Transverse colon (tissue), 3 donors: ENCODE measurements at regions not wholly inside any gene's neighbourhood (a gene's known extent, or its start where the extent isn't known, plus 50 kb on each side); places are given as distances from the start of the nearest gene placed in this dataset.
"Not testable (repeated sequence)": the region's sequence is repeated elsewhere in the genome, so short reads cannot be mapped to it uniquely, and the experiment has no call there.

Experiments used
- EP300 ChIP-seq: sonication (generic); formaldehyde crosslinking; IDR thresholded peaks from one replicate; pipeline ENCODE4 v1.6.1; 2017; ENCODE audit warnings: antibody characterized with exemption, low read depth
- TF ChIP-seq, protein P1 (sequence below), 5 experiments: fragments of 200-600 bp in 3 of 5; fragments of 450-650 bp in 2 of 5; sonication (generic) in 3 of 5; IDR thresholded peaks; 1 replicate in 2 of 5; 2 replicates in 3 of 5; pipeline ENCODE4 v1.5.1; 2016 to 2017; ENCODE audit warnings: antibody characterized with exemption in 5 of 5, inconsistent platforms in 3 of 5, mild to moderate bottlenecking in 2 of 5, moderate library complexity in 1 of 5

DNA sequence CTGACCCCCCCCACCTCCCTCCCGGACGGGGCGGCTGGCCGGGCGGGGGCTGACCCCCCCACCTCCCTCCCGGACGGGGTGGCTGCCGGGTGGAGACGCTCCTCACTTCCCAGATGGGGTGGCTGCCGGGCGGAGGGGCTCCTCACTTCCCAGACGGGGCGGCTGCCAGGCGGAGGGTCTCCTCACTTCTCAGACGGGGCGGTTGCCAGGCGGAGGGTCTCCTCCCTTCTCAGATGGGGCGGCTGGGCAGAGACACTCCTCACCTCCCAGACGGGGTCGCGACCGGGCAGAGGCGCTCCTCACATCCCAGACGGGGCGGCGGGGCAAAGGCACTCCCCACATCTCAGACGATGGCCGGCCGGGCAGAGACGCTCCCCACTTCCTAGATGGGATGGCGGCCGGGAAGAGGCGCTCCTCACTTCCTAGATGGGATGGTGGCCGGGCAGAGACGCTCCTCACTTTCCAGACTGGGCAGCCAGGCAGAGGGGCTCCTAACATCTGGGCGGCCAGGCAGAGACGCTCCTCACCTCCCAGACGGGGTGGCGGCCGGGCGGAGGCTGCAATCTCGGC lies 597.6 kb downstream of the ZEB2 start:
- TF ChIP-seq EP300 = not testable (repeated sequence)
- TF ChIP-seq, protein P1, sequence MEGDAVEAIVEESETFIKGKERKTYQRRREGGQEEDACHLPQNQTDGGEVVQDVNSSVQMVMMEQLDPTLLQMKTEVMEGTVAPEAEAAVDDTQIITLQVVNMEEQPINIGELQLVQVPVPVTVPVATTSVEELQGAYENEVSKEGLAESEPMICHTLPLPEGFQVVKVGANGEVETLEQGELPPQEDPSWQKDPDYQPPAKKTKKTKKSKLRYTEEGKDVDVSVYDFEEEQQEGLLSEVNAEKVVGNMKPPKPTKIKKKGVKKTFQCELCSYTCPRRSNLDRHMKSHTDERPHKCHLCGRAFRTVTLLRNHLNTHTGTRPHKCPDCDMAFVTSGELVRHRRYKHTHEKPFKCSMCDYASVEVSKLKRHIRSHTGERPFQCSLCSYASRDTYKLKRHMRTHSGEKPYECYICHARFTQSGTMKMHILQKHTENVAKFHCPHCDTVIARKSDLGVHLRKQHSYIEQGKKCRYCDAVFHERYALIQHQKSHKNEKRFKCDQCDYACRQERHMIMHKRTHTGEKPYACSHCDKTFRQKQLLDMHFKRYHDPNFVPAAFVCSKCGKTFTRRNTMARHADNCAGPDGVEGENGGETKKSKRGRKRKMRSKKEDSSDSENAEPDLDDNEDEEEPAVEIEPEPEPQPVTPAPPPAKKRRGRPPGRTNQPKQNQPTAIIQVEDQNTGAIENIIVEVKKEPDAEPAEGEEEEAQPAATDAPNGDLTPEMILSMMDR (IDR thresholded peaks at IDR 0.05) = not testable (repeated sequence)
